ENCODE measurements at regions not wholly inside any gene's neighbourhood (a gene's known extent, or its start where the extent isn't known, plus 50 kb on each side); places are given as distances from the start of the nearest gene placed in this dataset.

GRCh38 chr17:77893144-77894044, 65.1 kb upstream of the TNRC6C start:
- H3K36me3 ChIP-seq (ENCODE audit: control insufficient read depth, insufficient read depth, low read length) = no peaks in the 10 kb centered on the region
- peaks cover 7% of the 10 kb centered on the region for H3K4me1 ChIP-seq (ENCODE audit: control insufficient read depth, insufficient read depth, low read length)
- H3K27me3 ChIP-seq (ENCODE audit: control insufficient read depth, insufficient read depth, low read length, poor library complexity, severe bottlenecking) = no peaks in the 10 kb centered on the region
- H3K27ac ChIP-seq (ENCODE audit: insufficient read depth, low read depth, low read length, poor library complexity, severe bottlenecking) = no peak overlapping the region
- no peaks in the 10 kb centered on the region for H3K9me3 ChIP-seq (ENCODE audit: control insufficient read depth, low read length)
- H3K4me3 ChIP-seq (ENCODE audit: insufficient read depth, low read depth, low read length) = no peak overlapping the region
- 93 to 95% methylated on average over 23 of the region's 23 CpGs for WGBS, 2 experiments

DNA sequence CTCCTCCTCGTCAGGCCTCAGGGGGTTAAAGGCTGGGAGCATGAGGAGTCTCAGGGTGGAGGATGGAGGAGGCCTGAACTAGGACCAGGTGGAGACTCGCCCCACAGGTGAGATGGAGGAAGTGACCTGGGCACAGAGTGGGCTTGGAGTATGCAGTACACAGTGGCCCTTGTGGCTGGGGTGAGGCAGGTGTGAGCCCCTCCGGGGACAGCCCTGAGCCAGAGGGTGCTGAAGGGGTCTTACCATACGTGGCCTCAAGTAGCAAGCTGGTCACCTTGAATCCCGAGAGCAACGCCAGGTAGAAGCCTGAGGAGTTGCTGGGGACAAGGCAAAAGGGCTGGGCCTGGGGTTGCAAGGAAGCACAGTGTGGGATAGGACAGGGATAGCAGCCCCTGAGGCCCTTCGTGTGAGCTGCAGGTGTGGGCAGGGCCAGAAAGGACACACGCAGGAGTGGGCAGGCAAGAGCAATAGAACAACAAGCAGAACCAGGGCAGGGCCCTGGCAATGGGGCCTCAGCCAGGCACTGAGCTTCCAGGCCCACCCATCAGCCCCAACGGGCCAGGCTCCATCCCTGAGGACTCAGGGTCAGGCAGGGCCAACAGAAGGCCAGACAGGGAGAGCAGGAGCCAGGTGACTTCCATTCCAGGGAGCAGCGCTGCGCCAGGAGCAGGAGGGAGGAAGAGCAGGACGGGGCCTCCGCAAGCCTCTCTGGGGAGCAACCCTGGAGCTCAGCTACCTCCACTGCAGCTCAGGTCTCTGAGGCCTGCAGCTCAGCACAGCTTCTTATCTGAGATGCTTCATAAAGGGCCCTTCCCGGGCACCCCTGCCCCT, 64.2 kb upstream of the TNRC6C start:
- no peaks in the 10 kb centered on the region for H3K9me3 ChIP-seq (ENCODE audit: control insufficient read depth, low read length)
- H3K27me3 ChIP-seq (ENCODE audit: control insufficient read depth, insufficient read depth, low read length, poor library complexity, severe bottlenecking) = no peaks in the 10 kb centered on the region
- WGBS, 2 experiments = 90 to 91% methylated on average over 13 to 14 of the region's 14 CpGs
- peaks cover 11% of the 10 kb centered on the region for H3K4me1 ChIP-seq (ENCODE audit: control insufficient read depth, insufficient read depth, low read length)
- no peak overlapping the region for H3K4me3 ChIP-seq (ENCODE audit: insufficient read depth, low read depth, low read length)
- no peak overlapping the region for H3K27ac ChIP-seq (ENCODE audit: insufficient read depth, low read depth, low read length, poor library complexity, severe bottlenecking)
- H3K36me3 ChIP-seq (ENCODE audit: control insufficient read depth, insufficient read depth, low read length) = no peaks in the 10 kb centered on the region

GRCh38 chr17:77897741-77898301, 60.7 kb upstream of the TNRC6C start:
- WGBS, 2 experiments = 93% methylated on average over 6 of the region's 6 CpGs
- Histone ChIP-seq H3K4me1 (ENCODE audit: control insufficient read depth, insufficient read depth, low read length) (peaks cover 12% of the 10 kb centered on the region), H3K9me3 (ENCODE audit: control insufficient read depth, low read length) (no peaks in the 10 kb centered on the region), H3K27me3 (ENCODE audit: control insufficient read depth, insufficient read depth, low read length, poor library complexity, severe bottlenecking) (no peaks in the 10 kb centered on the region), H3K36me3 (ENCODE audit: control insufficient read depth, insufficient read depth, low read length) (no peaks in the 10 kb centered on the region), H3K27ac (ENCODE audit: insufficient read depth, low read depth, low read length, poor library complexity, severe bottlenecking) (no peak overlapping the region), H3K4me3 (ENCODE audit: insufficient read depth, low read depth, low read length) (no peak overlapping the region)

GRCh38 chr17:77898521-77899434, 59.7 kb upstream of the TNRC6C start:
- 91 to 95% methylated on average over 18 of the region's 18 CpGs for WGBS, 2 experiments
- no peaks in the 10 kb centered on the region for H3K27me3 ChIP-seq (ENCODE audit: control insufficient read depth, insufficient read depth, low read length, poor library complexity, severe bottlenecking)
- H3K4me1 ChIP-seq (ENCODE audit: control insufficient read depth, insufficient read depth, low read length) = peaks cover 9% of the 10 kb centered on the region

DNA sequence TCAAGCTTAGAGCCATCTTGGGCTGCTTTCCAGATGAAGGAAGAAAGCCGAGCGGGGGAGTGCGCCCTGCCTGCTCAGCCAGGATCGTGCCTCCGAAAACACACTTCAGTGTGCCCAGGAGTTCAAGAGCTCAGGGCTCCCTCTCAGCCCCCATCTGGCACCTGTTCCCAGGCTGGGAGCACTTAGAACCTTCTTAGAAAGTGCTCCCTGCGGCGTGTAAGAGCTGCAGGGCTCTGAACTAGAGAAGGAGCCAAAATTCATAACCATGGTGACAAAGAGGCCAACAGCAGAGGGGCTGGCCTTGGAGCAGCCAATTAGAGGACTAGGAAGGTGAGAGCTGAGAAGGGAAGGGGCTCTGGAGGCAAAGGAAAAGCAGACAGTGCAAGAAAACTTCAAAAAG, 59.0 kb upstream of the TNRC6C start:
- WGBS, 2 experiments = 92% methylated on average over 7 of the region's 7 CpGs
- Histone ChIP-seq H3K9me3 (ENCODE audit: control insufficient read depth, low read length) (no peaks in the 10 kb centered on the region), H3K4me3 (ENCODE audit: insufficient read depth, low read depth, low read length) (no peak overlapping the region), H3K27ac (ENCODE audit: insufficient read depth, low read depth, low read length, poor library complexity, severe bottlenecking) (no peak overlapping the region), H3K4me1 (ENCODE audit: control insufficient read depth, insufficient read depth, low read length) (peaks cover 9% of the 10 kb centered on the region), H3K36me3 (ENCODE audit: control insufficient read depth, insufficient read depth, low read length) (no peaks in the 10 kb centered on the region), H3K27me3 (ENCODE audit: control insufficient read depth, insufficient read depth, low read length, poor library complexity, severe bottlenecking) (no peaks in the 10 kb centered on the region)

More at GRCh38 chr17:77898521-77899434, 59.7 kb upstream of the TNRC6C start:
- no peaks in the 10 kb centered on the region for H3K9me3 ChIP-seq (ENCODE audit: control insufficient read depth, low read length)
- H3K36me3 ChIP-seq (ENCODE audit: control insufficient read depth, insufficient read depth, low read length) = no peaks in the 10 kb centered on the region
- H3K4me3 ChIP-seq (ENCODE audit: insufficient read depth, low read depth, low read length) = no peak overlapping the region
- no peak overlapping the region for H3K27ac ChIP-seq (ENCODE audit: insufficient read depth, low read depth, low read length, poor library complexity, severe bottlenecking)

DNA sequence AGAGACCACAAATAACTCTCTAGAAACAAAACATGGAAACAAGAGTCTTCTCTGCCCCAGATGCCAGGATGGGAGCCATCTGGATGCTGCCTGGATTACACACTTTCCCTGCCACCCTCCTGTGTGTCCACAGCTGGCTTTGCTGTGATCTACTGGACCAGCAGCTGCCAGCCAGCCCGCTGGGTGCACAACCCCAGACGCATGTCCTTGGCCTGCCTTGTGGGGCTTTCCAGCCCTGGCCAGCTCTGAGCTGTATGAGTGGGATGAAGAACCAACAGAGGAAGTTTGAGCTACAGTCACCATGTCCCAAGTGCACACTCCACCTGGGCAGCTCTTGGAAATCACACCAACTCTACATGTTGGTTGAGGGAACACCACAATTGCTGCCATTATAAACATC, 57.0 kb upstream of the TNRC6C start:
- no peaks in the 10 kb centered on the region for H3K27me3 ChIP-seq (ENCODE audit: control insufficient read depth, insufficient read depth, low read length, poor library complexity, severe bottlenecking)
- WGBS, 2 experiments = 93 to 97% methylated on average over 2 of the region's 2 CpGs

GRCh38 chr17:77905266-77905665, 53.2 kb upstream of the TNRC6C start:
- Histone ChIP-seq H3K36me3 (ENCODE audit: control insufficient read depth, insufficient read depth, low read length) (no peaks in the 10 kb centered on the region), H3K9me3 (ENCODE audit: control insufficient read depth, low read length) (no peaks in the 10 kb centered on the region), H3K4me3 (ENCODE audit: insufficient read depth, low read depth, low read length) (no peak overlapping the region), H3K27me3 (ENCODE audit: control insufficient read depth, insufficient read depth, low read length, poor library complexity, severe bottlenecking) (no peaks in the 10 kb centered on the region), H3K4me1 (ENCODE audit: control insufficient read depth, insufficient read depth, low read length) (no peaks in the 10 kb centered on the region), H3K27ac (ENCODE audit: insufficient read depth, low read depth, low read length, poor library complexity, severe bottlenecking) (no peak overlapping the region)
- 93 to 95% methylated on average over 11 to 12 of the region's 14 CpGs for WGBS, 2 experiments

More for the DNA sequence above, 57.0 kb upstream of the TNRC6C start:
- Histone ChIP-seq H3K36me3 (ENCODE audit: control insufficient read depth, insufficient read depth, low read length) (no peaks in the 10 kb centered on the region), H3K4me1 (ENCODE audit: control insufficient read depth, insufficient read depth, low read length) (peaks cover 9% of the 10 kb centered on the region), H3K9me3 (ENCODE audit: control insufficient read depth, low read length) (no peaks in the 10 kb centered on the region), H3K4me3 (ENCODE audit: insufficient read depth, low read depth, low read length) (no peak overlapping the region), H3K27ac (ENCODE audit: insufficient read depth, low read depth, low read length, poor library complexity, severe bottlenecking) (no peak overlapping the region)

DNA sequence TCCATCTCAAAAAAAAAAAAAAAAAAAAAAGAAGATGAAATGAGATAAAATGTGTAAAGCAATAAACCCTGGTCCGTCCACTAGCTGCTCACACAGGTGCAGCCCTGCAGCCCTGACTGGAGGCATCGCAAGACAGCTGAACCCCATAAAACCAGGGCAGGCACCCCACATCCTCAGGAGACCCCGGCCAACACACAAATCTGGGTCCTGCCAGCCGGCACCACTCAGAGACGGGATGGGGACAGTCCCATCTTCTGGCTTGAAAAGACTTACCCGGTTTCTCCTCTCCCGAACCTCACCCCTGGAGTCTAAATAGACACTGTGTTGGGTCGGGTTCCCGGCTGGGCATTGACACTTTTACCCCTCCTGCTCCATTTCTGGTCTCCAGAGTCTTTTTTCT, 52.7 kb upstream of the TNRC6C start:
- Histone ChIP-seq H3K9me3 (ENCODE audit: control insufficient read depth, low read length) (no peaks in the 10 kb centered on the region), H3K36me3 (ENCODE audit: control insufficient read depth, insufficient read depth, low read length) (no peaks in the 10 kb centered on the region), H3K4me3 (ENCODE audit: insufficient read depth, low read depth, low read length) (no peak overlapping the region), H3K27me3 (ENCODE audit: control insufficient read depth, insufficient read depth, low read length, poor library complexity, severe bottlenecking) (no peaks in the 10 kb centered on the region), H3K4me1 (ENCODE audit: control insufficient read depth, insufficient read depth, low read length) (no peaks in the 10 kb centered on the region), H3K27ac (ENCODE audit: insufficient read depth, low read depth, low read length, poor library complexity, severe bottlenecking) (no peak overlapping the region)
- WGBS, 2 experiments = 89% methylated on average over 9 of the region's 9 CpGs

DNA sequence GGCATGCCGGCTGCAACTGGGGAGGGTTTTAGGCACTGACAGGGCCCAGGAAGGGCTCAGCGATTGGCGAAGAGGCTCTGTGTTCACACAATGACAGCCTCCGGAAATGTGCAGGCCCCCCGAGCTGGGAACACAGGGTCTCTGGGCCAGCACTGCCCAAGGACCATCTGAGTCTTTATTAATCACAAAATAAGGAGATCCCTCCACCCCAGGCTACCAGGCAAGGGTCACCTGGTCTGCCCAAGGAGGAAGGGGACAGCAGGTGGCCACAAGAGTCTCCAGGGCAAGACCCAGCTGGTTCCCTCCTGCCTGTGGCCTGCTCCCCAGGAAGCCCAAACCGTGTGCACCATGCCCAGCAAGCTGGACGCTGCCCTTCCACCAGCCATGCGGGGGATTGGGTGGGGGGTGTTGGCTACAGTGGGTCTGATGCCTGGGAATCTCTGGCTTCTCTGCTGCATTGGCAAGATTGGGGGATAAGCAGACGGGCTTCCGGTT, 52.1 kb upstream of the TNRC6C start:
- H3K36me3 ChIP-seq (ENCODE audit: control insufficient read depth, insufficient read depth, low read length) = no peaks in the 10 kb centered on the region
- no peak overlapping the region for H3K4me3 ChIP-seq (ENCODE audit: insufficient read depth, low read depth, low read length)
- no peak overlapping the region for H3K27ac ChIP-seq (ENCODE audit: insufficient read depth, low read depth, low read length, poor library complexity, severe bottlenecking)
- no peaks in the 10 kb centered on the region for H3K27me3 ChIP-seq (ENCODE audit: control insufficient read depth, insufficient read depth, low read length, poor library complexity, severe bottlenecking)
- H3K4me1 ChIP-seq (ENCODE audit: control insufficient read depth, insufficient read depth, low read length) = no peaks in the 10 kb centered on the region
- WGBS, 2 experiments = 88 to 90% methylated on average over 10 of the region's 10 CpGs
- no peaks in the 10 kb centered on the region for H3K9me3 ChIP-seq (ENCODE audit: control insufficient read depth, low read length)

Measured in ectodermal cell (in vitro differentiated cells).